Kidney tubule cell (primary cell): ENCODE measurements at regions not wholly inside any gene's neighbourhood (a gene's known extent, or its start where the extent isn't known, plus 50 kb on each side); places are given as distances from the start of the nearest gene placed in this dataset.
"Not testable (repeated sequence)": the region's sequence is repeated elsewhere in the genome, so short reads cannot be mapped to it uniquely, and the experiment has no call there.

Experiments
- DNase-seq: peaks from one replicate; pipeline ENCODE4 v3.0.0-alpha.2; 2018; ENCODE audit warnings: low spot score

GRCh38 chr5:88092358-88092757, 176.3 kb downstream of the TMEM161B start:
- no peak for DNase-seq

GRCh38 chr5:88090506-88090905, 178.1 kb downstream of the TMEM161B start:
- DNase-seq, result no peak

DNA sequence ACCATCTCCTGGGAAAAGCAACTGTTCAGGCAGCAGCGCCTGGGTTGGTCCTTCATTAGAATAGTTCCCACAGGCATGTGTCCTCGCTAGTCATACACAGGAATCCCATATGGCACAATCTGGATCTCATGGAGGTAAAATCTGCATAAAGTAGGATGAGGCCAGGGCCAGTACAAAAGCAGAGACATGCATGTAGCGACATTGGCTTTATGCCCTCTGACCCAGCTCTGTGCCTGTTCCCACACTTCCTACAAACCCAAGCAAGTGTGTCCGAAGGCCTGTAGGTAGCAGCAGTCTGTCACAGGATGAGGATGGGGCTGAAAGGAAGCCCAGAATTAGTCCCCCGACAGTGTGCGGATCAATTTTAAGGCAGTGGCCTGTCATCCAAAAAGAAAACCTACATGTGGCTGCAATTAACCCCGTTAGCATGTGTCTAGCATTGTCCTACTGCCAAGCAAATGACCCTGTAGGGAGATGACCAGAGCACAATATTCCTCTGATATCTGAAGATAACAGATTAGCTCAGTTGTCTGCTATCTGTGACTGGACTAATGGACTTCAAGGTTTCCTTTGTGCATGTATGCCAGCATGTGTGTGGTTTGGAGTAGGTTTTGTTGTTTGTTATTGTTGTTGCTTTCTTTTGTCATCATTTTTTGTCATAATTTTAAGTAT, 178.8 kb downstream of the TMEM161B start:
- no peak for DNase-seq

DNA sequence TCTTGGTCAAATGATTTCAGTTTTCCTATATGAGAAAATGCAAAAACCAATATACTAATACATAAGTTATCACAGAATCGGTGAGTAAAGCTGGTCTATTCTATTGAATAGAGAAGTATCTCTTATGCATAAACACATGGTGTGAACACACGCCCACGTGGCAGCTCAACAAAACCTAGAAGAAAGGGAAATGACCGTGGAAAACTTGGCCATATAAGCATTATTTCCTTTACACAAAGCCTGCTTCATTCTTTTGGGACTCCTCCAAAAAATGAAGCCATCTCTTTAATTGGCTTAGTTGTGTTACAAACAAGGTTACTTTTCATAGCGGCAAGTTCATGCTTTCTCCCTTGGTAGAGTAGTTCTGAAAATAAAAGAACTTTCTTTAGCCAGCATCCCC, 183.2 kb downstream of the TMEM161B start:
- no peak for DNase-seq

DNA sequence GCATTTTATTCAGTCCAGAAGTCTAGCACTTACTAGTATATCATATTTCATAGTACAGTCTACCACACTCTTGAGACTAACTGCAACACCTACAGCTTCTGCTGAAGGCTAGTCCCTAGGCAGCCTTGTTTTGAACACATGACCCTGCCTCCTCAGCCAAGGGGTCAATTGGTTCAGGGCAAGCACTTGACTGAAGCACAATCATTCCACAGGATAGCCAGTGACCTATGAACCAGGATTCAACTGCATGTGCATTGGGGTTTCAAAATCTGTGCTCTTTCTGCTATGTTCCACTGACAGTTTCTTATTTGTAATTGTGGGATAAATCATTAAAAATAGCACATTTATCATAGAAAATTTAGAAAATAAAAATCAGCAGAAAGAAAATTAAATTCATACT, 186.8 kb downstream of the TMEM161B start:
- DNase-seq, result no peak

GRCh38 chr5:88063813-88064212, 204.8 kb downstream of the TMEM161B start:
- no peak for DNase-seq

- no peak for DNase-seq
These were observed 208.5 kb downstream of the TMEM161B start for GRCh38 chr5:88060194-88060593.

- no peak for DNase-seq
These were observed 210.0 kb downstream of the TMEM161B start for GRCh38 chr5:88058625-88059024.

DNA sequence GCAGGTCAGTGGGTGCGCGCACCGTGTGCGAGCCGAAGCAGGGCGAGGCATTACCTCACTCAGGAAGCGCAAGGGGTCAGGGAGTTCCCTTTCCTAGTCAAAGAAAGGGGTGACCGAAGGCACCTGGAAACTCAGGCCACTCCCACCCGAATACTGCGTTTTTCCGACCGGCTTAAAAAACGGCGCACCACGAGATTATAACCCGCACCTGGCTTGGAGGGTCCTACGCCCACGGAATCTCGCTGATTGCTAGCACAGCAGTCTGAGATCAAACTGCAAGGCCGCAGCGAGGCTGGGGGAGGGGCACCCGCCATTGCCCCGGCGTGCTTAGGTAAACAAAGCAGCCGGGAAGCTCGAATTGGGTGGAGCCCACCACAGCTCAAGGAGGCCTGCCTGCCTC, 216.2 kb downstream of the TMEM161B start:
- not testable (repeated sequence) for DNase-seq

DNA sequence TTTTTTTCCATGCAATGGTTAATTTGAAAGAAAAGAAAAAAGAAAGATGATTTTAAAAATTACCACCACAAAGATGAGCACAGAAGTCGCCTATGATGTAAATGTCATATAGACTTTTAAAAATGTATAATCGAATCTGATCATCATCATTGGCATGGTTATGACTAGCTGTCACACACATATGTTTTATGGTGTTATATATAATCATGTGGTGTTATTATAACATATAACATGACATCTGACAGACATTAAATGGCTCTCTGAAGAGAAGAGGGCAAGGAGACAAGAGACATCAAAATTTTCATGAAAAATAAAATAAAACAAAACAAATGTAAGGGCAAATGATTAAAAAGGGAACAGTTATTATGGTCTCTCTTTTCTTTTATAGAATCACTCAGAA, 217.5 kb downstream of the TMEM161B start:
- no peak for DNase-seq

- DNase-seq, result no peak
These were observed 218.9 kb downstream of the TMEM161B start for GRCh38 chr5:88049737-88050136.

- DNase-seq, result no peak
These were observed 219.5 kb downstream of the TMEM161B start for GRCh38 chr5:88049156-88049555.

DNA sequence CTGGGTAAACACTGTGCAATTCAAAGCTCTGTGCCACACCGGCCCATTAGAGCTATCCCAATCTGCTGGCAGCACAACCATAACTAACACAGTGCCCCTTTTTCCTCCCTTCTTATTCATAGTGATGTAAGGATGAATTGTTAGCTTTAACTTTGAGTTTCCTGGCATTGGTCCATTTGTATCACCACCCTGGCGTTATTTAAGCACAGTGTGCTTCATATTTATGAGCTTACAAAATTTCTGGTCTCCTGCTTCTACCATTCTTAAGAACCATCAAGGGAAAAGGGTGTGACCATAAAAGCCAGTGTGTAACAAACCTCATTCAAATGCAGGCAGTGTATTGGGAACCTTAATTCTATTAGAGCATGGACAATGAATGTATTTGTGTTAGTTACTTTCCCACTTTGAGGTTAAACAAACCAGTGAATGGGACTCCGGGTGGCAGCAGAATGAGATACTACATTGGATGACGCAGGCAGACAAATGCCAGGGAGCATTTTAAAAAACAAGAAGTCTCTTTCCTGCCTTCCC, 222.6 kb downstream of the TMEM161B start:
- no peak for DNase-seq

DNA sequence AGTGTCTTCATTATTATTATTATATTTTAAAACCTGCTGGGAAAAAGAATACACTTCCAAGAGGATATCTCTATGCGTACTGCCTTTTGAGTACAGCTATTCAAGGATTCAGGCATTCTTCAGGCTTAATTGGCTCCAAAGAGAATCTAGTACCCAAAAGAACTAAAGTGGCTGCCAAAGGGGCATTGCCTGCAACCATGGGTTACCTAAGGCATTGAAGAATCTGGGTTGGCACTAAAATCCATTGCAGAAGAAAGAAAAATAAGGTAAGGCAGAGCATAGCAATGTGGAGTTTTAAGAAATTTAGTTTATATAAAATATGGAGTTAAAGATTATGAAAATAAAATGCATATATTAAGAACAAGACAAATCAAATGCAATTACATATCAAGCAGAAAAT, 223.5 kb downstream of the TMEM161B start:
- no peak for DNase-seq

- no peak for DNase-seq
These were observed 234.1 kb downstream of the TMEM161B start for GRCh38 chr5:88034520-88034919.

GRCh38 chr5:88033191-88033590, 235.5 kb downstream of the TMEM161B start:
- DNase-seq, result no peak

- DNase-seq, result no peak
These were observed 239.6 kb downstream of the TMEM161B start for GRCh38 chr5:88029011-88029410.

- no peak for DNase-seq
These were observed 247.5 kb downstream of the TMEM161B start for GRCh38 chr5:88021141-88021540.

- not testable (repeated sequence) for DNase-seq
These were observed 253.7 kb downstream of the TMEM161B start for GRCh38 chr5:88014984-88015383.

- DNase-seq, result no peak
These were observed 267.8 kb downstream of the TMEM161B start for GRCh38 chr5:88000877-88001276.

GRCh38 chr5:87997662-87998061, 271.0 kb downstream of the TMEM161B start:
- no peak for DNase-seq

DNA sequence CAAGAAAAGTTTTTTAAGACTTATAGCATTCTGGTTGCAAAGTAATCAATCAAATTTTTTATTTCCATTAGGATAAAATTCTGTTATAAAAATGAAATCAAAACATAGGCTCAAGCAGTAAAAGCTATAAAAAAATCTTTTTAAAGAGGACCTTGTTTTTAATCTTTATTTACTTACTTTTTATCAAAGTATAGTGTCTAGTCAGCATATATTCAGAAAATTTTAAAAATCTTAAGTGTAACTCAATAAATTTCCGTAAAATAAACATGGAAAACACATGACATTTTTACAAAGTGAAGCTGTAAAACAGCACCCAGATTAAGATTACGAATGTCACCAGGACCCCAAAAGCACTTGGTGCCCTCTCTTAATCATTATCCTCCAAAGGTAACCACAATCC, 302.4 kb downstream of the TMEM161B start:
- no peak for DNase-seq

DNA sequence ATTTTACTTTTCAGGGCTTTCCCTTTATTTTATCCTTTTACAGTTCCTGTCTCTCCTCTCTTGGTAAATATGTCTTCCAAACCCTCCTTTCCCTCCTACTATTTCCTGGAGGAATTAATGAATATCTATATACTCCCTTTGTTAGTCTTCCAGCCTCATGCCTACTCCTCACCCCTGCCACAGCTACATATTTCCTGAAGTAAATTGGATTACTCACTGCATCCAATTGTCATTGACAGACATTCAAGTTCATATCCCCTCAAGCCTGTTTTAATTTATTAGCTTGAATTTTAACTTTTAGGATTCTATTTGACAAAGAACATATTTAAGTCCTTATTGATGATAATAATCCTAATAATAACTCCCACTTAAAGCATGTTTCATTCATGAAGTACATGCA, 314.5 kb downstream of the TMEM161B start:
- DNase-seq, result no peak

DNA sequence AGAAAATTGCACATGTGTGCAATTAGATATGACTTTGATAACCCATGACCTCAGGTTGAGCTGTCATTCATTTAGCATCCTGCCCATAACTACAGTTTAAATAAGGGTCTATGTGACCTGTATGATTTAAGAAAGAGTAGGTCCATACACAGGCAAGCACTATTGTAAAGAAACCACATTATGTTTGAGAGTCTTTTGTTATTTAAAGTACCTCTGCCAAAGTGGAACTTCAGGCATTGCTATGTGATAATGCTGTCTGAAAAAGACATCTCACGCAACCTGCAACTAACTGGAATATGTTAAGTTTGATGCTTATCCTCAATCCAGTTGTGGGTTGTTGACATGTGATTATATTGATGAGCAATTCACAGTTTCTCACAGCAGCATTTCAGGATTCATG, 317.0 kb downstream of the TMEM161B start:
- DNase-seq, result no peak
